ENCODE measurements at regions not wholly inside any gene's neighbourhood (a gene's known extent, or its start where the extent isn't known, plus 50 kb on each side); places are given as distances from the start of the nearest gene placed in this dataset.

DNA sequence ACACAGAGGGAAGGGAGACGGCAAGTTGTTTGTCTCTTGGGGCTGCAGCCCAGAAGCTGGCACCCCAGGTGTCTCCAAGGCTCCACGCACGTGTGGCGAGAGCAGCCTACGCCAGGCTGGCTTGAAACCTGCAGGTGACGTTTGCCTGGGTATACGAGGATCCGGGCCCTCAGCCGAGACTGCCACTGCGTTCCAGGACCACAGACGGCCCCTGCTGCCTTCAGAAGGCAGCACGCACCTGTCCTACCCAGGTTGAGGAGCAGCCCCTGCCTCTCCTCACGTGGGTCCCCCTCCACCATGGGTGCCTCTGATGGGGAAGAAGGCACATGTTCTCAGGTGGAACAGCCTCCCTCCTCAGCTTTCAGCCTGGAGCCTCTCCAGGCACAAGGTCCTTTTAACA is 75.3 kb upstream of the PRR20G start:
- dilution Hi-C loops (cut with MboI; ENCODE audit: extremely low pct_ligation_motif_present, low sequenced_read_pairs) (no loop called here), intact Hi-C loops (cut with micrococcal nuclease) (no loop called here)
- Histone ChIP-seq H3K9ac (replicated peaks; ENCODE audit: extremely low read depth, insufficient read depth, low read length) (no peak overlapping the region), H3K4me2 (ENCODE audit: insufficient read depth, low read length) (no peak overlapping the region), H3K4me1 (ENCODE audit: control insufficient read depth, extremely low read depth, insufficient read depth, low read length) (no peaks in the 10 kb centered on the region), H3K9me1 (replicated peaks; ENCODE audit: control insufficient read depth, extremely low read depth, insufficient read depth, low read length) (no peaks in the 10 kb centered on the region), H3K79me2 (ENCODE audit: control insufficient read depth, insufficient read depth, low read length) (no peaks in the 10 kb centered on the region), H2AFZ (ENCODE audit: low read depth, low read length) (no peak overlapping the region), H4K20me1 (replicated peaks; ENCODE audit: control insufficient read depth, extremely low read depth, insufficient read depth, low read length) (no peaks in the 10 kb centered on the region), H3K27ac (ENCODE audit: insufficient read depth, low read depth, low read length) (no peak overlapping the region), H3K27me3 (ENCODE audit: control insufficient read depth in 2 of 2, insufficient read depth in 2 of 2, low read length in 2 of 2) (peaks cover 3 to 5% of the 10 kb centered on the region in 2 experiments), H3K9me3 (replicated peaks; ENCODE audit: control insufficient read depth, insufficient read depth, low read length) (no peaks in the 10 kb centered on the region), H3K36me3 (ENCODE audit: control insufficient read depth in 2 of 2, extremely low read depth in 1 of 2, insufficient read depth in 2 of 2, low read length in 2 of 2) (no peaks in the 10 kb centered on the region), H3K4me3 (replicated peaks in 1 of 3; ENCODE audit: insufficient read depth in 1 of 3, low read depth in 1 of 3, low read length in 3 of 3) (no peak overlapping the region)
- ChIA-PET CTCF (interaction anchor here (1.4 kb wide), 1 partner anchor 11 kb away, joined by 4 read pairs; no protein-coding TSS in a partner anchor), POLR2A (no interaction called here)
- DNase-seq (ENCODE audit: low read depth, low spot score) (no peak), FAIRE-seq (no peak)
- BruUV-seq (replicated peaks), result no TSS peak
- TF ChIP-seq GATA2 (IDR thresholded peaks at IDR 0.05; ENCODE audit: insufficient read depth, insufficient read length, low read depth, low read length) (no peak), EZH2 (IDR thresholded peaks at IDR 0.05; ENCODE audit: borderline replicate concordance, low read depth, low read length, severe bottlenecking) (no peak), MYC (IDR thresholded peaks at IDR 0.05; ENCODE audit: low read depth, low read length) (no peak), CTCF (IDR thresholded peaks at IDR 0.05; ENCODE audit: extremely low read depth in 1 of 2, insufficient read depth in 1 of 2, low read depth in 1 of 2, low read length in 2 of 2) (no peak)

GRCh38 chr3:127360647-127361046 is 72.8 kb upstream of the PRR20G start:
- Histone ChIP-seq H3K4me2 (ENCODE audit: insufficient read depth, low read length) (no peak overlapping the region), H4K20me1 (replicated peaks; ENCODE audit: control insufficient read depth, extremely low read depth, insufficient read depth, low read length) (no peaks in the 10 kb centered on the region), H3K9ac (replicated peaks; ENCODE audit: extremely low read depth, insufficient read depth, low read length) (no peak overlapping the region), H3K27me3 (ENCODE audit: control insufficient read depth in 2 of 2, insufficient read depth in 2 of 2, low read length in 2 of 2) (peaks cover 0 to 3% of the 10 kb centered on the region in 2 experiments), H3K4me3 (replicated peaks in 1 of 3; ENCODE audit: insufficient read depth in 1 of 3, low read depth in 1 of 3, low read length in 3 of 3) (no peak overlapping the region), H3K4me1 (ENCODE audit: control insufficient read depth, extremely low read depth, insufficient read depth, low read length) (no peaks in the 10 kb centered on the region), H3K27ac (ENCODE audit: insufficient read depth, low read depth, low read length) (no peak overlapping the region), H3K79me2 (ENCODE audit: control insufficient read depth, insufficient read depth, low read length) (no peaks in the 10 kb centered on the region), H3K36me3 (ENCODE audit: control insufficient read depth in 2 of 2, extremely low read depth in 1 of 2, insufficient read depth in 2 of 2, low read length in 2 of 2) (no peaks in the 10 kb centered on the region), H3K9me3 (replicated peaks; ENCODE audit: control insufficient read depth, insufficient read depth, low read length) (no peaks in the 10 kb centered on the region), H2AFZ (ENCODE audit: low read depth, low read length) (no peak overlapping the region), H3K9me1 (replicated peaks; ENCODE audit: control insufficient read depth, extremely low read depth, insufficient read depth, low read length) (no peaks in the 10 kb centered on the region)
- POLR2A ChIA-PET, result no interaction called here
- intact Hi-C loops (cut with micrococcal nuclease), result no loop called here
- TF ChIP-seq CTCF (IDR thresholded peaks at IDR 0.05; ENCODE audit: extremely low read depth in 1 of 2, insufficient read depth in 1 of 2, low read depth in 1 of 2, low read length in 2 of 2) (no peak), POLR2A (IDR thresholded peaks at IDR 0.05; ENCODE audit: low read depth, low read length) (no peak), EZH2 (IDR thresholded peaks at IDR 0.05; ENCODE audit: borderline replicate concordance, low read depth, low read length, severe bottlenecking) (no peak), MYC (IDR thresholded peaks at IDR 0.05; ENCODE audit: low read depth, low read length) (no peak), FOS (IDR thresholded peaks at IDR 0.05; ENCODE audit: borderline replicate concordance, insufficient read depth, low read length) (no peak), JUN (IDR thresholded peaks at IDR 0.05; ENCODE audit: borderline replicate concordance, insufficient read depth, insufficient read length, low read depth) (no peak), POLR2AphosphoS5 (IDR thresholded peaks at IDR 0.05; ENCODE audit: insufficient read depth, low read depth, low read length) (no peak), GATA2 (IDR thresholded peaks at IDR 0.05; ENCODE audit: insufficient read depth, insufficient read length, low read depth, low read length) (no peak)
- TF ChIP-seq, protein P1, sequence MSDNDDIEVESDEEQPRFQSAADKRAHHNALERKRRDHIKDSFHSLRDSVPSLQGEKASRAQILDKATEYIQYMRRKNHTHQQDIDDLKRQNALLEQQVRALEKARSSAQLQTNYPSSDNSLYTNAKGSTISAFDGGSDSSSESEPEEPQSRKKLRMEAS (IDR thresholded peaks at IDR 0.05; ENCODE audit: insufficient read depth, insufficient read length), result no peak
- FAIRE-seq (no peak), DNase-seq (ENCODE audit: low read depth, low spot score) (no peak)
- BruUV-seq (replicated peaks), result no TSS peak
- CTCF ChIA-PET, result no interaction called here
- dilution Hi-C loops (cut with MboI; ENCODE audit: extremely low pct_ligation_motif_present, low sequenced_read_pairs), result no loop called here

Measured in endothelial cell of umbilical vein (primary cell).